ENCODE measurements at regions not wholly inside any gene's neighbourhood (a gene's known extent, or its start where the extent isn't known, plus 50 kb on each side); places are given as distances from the start of the nearest gene placed in this dataset.

DNA sequence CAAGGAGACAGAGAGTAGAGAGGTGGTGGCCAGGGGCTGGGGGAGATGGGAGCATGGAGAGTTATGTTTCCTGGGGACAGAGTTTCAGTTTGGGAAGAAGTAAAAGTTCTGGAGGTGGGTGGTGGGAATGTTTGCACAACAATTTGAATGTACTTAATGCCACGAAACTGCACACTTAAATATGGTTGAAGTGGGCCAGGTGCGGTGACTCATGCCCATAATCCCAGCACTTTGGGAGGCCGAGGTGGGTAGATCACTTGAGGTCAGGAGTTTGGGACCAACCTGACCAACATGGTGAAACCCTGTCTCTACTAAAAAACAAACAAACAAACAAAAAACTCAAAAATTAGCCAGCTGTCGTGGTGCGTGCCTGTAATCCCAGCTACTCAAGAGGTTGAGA is 137.2 kb downstream of the PFKFB3 start:
- no peak for DNase-seq (ENCODE audit: insufficient read length, low spot score)
- no peak for FAIRE-seq

DNA sequence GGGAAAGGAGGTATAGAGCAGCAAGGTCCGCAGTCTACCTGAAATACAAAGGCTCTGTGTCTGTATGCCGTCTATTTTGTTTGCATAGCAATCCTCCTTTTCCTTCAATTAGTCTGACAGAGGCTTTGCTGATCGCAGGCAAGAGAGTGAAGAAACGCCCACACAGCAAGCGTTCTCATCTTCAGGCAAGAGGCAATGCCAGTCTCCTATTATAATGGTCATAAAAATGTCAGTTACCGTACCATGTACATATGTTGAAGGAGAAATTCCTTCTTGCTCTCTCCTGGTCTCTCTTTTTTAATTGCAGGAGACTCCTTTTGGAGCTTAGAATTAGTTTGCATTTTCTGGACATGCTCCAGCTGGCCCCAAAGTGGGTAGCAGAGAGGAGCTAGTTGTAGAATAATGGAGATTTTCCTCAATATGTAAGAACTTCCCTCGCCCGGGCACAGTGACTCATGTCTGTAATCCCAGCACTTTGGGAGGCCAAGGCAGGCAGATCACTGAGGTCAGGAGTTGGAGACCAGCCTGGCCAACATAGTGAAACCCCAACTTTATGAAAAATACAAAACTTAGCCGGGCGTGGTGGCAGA is 139.5 kb downstream of the PFKFB3 start:
- DNase-seq (ENCODE audit: insufficient read length, low spot score): no peak
- FAIRE-seq: no peak

GRCh38 chr10:6343305-6344010 is 140.7 kb downstream of the PFKFB3 start:
- FAIRE-seq (no peak), DNase-seq (ENCODE audit: insufficient read length, low spot score) (no peak)

DNA sequence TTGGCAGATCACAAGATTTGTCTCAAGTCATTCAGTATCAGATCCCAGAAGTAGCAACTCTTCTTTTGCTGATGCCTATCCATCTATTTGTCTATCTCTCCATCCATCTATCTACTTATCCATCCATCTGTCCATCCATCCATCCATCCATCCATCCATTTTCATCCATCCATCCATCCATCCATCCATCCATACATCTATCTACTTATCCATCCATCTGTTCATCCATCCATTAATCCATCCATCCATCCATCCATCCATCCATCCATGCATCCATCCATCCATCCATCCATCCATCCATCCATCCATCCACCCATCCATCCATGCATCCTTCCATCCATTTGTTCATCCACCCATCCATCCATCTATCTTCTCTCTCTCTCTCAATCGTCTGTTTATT is 142.7 kb downstream of the PFKFB3 start:
- FAIRE-seq (no peak), DNase-seq (ENCODE audit: insufficient read length, low spot score) (no peak)

DNA sequence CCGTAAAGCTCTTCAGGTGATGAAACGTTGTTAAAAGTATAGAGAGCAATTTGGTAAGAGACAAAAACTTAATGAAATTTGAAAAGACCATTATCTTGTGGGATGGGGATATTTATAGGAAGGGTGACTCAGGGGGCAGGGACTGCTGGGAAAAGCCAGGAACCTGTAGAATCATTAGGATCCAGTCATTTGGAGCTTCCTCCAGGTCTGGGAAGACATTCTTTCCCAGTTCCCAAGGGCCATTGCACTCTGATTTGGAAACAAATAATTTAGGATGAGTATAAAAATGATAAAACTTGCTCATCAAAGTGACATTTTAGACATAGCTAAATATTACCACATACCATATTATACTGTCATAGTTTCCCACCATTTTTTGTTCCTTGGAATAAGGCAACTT is 143.9 kb downstream of the PFKFB3 start:
- FAIRE-seq: no peak
- DNase-seq (ENCODE audit: insufficient read length, low spot score): no peak

DNA sequence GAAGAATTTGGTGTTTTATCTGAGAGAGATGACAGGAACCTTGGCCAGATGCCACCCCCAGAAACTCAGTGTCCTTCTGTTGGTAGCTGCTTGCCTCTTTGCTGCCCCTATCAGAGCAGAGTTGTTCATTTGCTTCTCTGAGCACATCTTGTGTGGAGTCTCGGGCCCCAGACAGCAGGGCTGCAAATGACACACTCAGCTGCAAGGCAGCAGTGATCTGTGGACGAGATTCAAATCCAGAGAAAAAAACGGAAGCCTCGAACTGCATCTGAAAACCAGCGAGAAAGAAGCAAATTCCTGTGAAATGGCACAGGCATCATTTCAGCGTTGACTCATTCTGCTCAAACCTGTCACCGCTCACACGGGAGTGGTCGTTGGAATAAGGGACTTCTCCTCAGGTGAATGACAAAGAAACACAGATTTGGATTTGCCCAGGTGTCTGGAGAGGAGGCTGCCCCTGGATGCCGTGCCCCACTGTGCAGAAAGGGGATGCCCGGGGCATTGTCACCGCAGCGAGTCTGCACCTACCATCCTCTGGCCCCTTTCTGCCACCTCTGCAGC is 144.7 kb downstream of the PFKFB3 start:
- DNase-seq (ENCODE audit: insufficient read length, low spot score) (no peak), FAIRE-seq (peak; percentile 84)

DNA sequence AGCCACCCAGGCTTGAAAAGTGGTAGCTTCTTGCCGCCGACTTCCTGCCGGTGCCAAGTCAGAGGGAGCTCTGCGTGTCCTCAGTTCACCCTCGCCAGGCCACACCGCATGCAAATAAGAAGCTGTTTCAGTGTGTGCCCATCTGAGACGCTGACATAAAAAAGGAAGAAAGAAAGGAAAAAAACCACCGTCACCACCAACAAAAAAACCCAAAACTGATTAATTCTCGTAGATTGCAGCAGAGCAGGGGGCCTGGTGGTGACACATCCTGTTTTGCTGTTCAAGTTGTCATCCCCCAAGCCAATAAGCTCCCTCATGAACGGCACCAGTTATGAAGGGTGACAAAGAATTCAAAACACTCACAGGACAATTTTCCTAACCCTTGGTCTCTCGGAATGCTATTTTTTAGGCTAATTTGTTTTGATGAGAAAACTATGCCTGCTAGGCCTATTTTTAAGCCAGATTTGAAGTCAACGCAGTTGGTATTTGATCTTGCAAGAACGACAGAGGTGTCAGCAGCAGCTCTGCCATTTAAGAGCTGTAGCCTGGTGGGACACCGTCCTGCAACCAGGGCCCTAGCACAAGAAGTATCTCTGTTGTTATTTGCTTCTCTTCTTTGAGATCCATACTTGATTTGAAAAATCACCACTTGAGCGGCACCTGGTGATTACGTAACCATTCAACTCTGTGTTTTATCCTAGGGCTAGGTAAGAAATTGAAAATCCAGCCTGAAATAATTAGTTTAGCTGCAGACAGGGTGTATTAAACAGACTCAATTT is 145.6 kb downstream of the PFKFB3 start:
- FAIRE-seq (peak; percentile 98), DNase-seq (ENCODE audit: insufficient read length, low spot score) (peak; percentile 50)

DNA sequence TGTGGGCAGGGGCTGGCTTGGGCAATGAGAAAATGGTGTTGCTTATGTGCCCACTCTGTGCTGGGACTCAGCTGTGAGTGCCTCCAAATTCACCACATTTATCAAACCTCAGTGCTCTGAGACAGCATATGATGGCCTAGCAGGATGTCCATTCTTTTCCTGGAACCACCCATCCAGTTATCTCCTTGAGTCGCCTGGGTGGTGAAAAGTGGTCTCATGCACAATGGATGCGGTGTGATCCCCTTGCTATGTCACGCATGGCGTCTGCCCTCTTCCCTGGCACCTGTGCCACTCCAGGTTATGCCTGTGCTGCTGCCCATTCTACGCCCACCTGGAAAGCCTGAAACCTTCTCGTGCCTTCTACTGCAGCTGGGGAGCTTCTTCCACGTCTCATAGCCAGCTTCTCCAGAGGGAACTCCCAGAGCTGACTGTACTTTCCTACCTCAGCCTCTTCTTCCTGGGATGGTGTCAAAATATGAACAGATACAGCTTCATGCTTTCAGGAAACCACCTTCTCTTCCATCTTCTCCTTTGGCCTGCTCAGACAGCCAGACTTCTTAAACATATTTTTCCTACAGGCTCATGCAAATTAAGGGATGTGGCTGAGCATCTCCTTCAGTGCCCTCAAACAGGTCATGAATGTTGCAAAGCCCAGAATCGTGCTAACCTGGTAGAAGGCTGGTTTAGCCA is 147.3 kb downstream of the PFKFB3 start:
- FAIRE-seq: no peak
- DNase-seq (ENCODE audit: insufficient read length, low spot score): no peak

- DNase-seq (ENCODE audit: insufficient read length, low spot score) (no peak), FAIRE-seq (no peak)
These were observed 147.9 kb downstream of the PFKFB3 start for GRCh38 chr10:6350609-6351008.

DNA sequence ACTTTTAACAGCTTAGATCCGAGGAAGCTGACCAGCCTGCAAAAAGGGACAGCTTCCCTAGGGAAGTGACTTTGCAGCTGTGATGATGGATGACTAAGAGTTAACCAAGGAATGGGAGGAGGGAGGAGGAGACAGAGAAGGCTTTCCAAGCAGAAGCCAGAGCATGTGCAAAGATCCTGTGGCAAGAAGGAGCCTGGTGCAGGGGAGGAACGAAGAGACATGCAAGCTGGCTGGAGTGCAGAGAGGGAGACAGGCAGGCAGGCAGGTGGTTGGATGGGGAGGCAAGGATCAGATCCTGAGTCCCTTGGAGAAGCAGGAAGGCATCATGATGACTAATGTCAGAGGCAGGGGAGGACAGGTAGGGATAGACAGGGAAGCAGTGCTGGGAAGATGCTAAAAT is 148.8 kb downstream of the PFKFB3 start:
- FAIRE-seq: no peak
- DNase-seq (ENCODE audit: insufficient read length, low spot score): no peak

GRCh38 chr10:6353526-6353925 is 150.8 kb downstream of the PFKFB3 start:
- FAIRE-seq: no peak
- DNase-seq (ENCODE audit: insufficient read length, low spot score): no peak

GRCh38 chr10:6354168-6354772 is 151.5 kb downstream of the PFKFB3 start:
- FAIRE-seq (no peak), DNase-seq (ENCODE audit: insufficient read length, low spot score) (no peak)

- FAIRE-seq (peak; percentile 4), DNase-seq (ENCODE audit: insufficient read length, low spot score) (no peak)
These were observed 153.6 kb downstream of the PFKFB3 start for GRCh38 chr10:6356280-6356793.

- DNase-seq (ENCODE audit: insufficient read length, low spot score) (no peak), FAIRE-seq (no peak)
These were observed 159.1 kb downstream of the PFKFB3 start for GRCh38 chr10:6361869-6362268.

DNA sequence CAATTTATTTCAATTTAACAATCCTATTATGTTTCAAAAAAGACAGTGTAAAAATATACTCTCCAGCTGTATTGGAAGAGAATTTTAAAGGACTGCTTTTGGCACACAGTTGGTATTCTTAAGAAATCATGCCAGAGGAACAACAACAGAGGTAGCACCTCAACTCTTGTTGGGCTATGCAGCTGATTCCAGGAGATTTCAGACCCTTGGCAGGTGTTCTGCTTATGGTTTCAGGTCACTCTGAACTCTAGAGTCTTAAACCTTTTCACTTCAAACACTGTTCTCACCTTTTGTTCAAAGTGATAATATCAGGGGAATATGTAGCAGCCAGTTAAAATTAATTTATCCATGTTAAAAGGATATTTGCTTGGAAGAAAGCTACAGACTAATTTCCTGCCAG is 160.1 kb downstream of the PFKFB3 start:
- no peak for DNase-seq (ENCODE audit: insufficient read length, low spot score)
- FAIRE-seq: no peak

GRCh38 chr10:6363511-6363910 is 160.8 kb downstream of the PFKFB3 start:
- no peak for DNase-seq (ENCODE audit: insufficient read length, low spot score)
- no peak for FAIRE-seq

DNA sequence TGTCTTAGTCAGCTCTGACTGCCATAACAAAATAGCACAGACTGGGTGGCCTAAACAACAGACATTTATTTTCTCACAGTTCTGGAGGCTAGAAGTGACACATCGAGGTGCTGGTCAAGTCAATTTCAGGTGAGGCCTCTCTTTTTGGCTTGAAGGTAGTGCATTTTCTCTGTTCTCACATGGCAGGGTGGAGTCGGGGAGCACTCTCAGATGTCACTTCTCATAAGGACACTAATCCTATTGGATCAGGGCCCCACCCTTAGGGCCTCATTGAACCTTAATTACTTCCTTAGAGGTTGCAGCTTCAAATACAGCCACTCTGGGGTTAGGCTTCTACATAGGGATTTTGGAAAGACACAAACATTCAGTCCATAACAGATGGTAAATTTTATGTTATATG is 161.6 kb downstream of the PFKFB3 start:
- FAIRE-seq: no peak
- no peak for DNase-seq (ENCODE audit: insufficient read length, low spot score)

DNA sequence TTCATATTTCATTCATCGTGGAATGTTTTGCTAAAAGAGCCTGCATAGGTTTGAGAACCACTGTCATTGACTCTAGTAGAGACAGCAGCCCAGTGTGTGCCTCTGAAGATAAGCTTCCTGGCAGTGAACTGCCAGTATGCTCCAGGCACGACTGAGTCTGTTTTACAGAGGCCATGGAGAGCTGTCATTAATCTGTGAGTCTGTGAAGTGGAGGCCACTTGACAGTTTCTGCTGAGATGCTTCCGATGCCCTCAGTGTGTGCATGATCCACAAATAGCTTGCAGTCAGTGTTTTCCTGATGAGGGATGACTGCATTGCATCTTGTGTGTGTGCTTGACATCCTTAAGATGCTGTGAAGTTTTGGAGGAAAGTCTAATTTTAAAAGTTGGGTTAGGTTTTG is 162.2 kb downstream of the PFKFB3 start:
- no peak for FAIRE-seq
- no peak for DNase-seq (ENCODE audit: insufficient read length, low spot score)

DNA sequence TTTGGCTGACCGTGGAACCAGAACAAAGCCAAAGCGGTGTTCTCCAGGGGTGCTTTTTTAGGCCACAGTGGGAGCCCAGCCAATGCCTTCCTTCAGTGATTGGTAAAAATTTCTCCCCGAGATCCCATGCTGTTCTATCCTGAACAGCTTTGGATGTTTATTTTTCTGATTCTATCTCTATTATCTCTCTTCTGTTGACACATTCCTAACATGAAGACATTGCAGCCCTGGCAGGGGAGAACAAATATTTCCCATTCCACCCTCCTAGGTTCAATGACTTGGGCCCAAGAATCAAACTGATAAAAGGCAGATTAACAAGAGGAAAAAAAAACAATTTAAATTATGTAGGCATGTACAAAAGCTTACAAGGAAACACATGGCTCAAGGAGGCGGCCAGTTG is 162.7 kb downstream of the PFKFB3 start:
- DNase-seq (ENCODE audit: insufficient read length, low spot score): no peak
- FAIRE-seq: no peak

Data from GM19239 (cell line).